Fibroblast of lung (primary cell): ENCODE measurements at regions not wholly inside any gene's neighbourhood (a gene's known extent, or its start where the extent isn't known, plus 50 kb on each side); places are given as distances from the start of the nearest gene placed in this dataset.

Experiments
- EZH2 ChIP-seq: IDR thresholded peaks from 2 replicates; pipeline ENCODE4 v1.5.1; 2012; ENCODE audit warnings: low read length, control low read depth, mild to moderate bottlenecking; ENCODE audit errors: missing control alignments
- TF ChIP-seq, protein P1 (sequence below), 2 donors: IDR thresholded peaks in 1 of 2; conservative IDR thresholded peaks in 1 of 2; 1 replicate in 1 of 2; 2 replicates in 1 of 2; pipeline ENCODE4 v1.5.1; 2011 to 2012; ENCODE audit warnings: low read length in 2 of 2, control low read depth in 1 of 2, inconsistent platforms in 1 of 2, low read depth in 1 of 2, mild to moderate bottlenecking in 1 of 2

DNA sequence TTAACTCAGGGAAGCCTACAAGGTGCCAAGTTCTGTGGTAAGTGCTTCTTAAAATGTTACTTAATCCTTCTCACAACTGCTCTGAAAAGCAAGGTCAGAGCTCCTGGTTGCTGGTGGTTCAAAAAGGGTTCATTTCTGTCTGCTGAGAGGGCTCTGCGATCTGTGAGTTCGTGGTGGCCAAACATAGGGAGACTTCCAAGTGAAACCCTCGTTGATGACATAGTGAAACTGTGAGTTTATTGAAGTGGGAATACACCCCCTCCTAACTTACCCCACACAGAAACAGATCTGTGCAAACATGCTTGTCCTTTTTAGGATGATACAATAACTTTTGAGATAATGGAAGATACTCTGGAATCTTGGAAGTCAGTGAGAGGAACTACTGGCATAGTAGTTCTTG lies 164.8 kb upstream of the PGRMC2 start:
- TF ChIP-seq, protein P1, sequence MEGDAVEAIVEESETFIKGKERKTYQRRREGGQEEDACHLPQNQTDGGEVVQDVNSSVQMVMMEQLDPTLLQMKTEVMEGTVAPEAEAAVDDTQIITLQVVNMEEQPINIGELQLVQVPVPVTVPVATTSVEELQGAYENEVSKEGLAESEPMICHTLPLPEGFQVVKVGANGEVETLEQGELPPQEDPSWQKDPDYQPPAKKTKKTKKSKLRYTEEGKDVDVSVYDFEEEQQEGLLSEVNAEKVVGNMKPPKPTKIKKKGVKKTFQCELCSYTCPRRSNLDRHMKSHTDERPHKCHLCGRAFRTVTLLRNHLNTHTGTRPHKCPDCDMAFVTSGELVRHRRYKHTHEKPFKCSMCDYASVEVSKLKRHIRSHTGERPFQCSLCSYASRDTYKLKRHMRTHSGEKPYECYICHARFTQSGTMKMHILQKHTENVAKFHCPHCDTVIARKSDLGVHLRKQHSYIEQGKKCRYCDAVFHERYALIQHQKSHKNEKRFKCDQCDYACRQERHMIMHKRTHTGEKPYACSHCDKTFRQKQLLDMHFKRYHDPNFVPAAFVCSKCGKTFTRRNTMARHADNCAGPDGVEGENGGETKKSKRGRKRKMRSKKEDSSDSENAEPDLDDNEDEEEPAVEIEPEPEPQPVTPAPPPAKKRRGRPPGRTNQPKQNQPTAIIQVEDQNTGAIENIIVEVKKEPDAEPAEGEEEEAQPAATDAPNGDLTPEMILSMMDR (conservative IDR thresholded peaks at IDR 0.05 in 1 of 2, IDR thresholded peaks at IDR 0.05 in 1 of 2; ENCODE audit: low read depth in 1 of 2, low read length in 2 of 2) = no peak
- TF ChIP-seq EZH2 = no peak
